ENCODE measurements at regions not wholly inside any gene's neighbourhood (a gene's known extent, or its start where the extent isn't known, plus 50 kb on each side); places are given as distances from the start of the nearest gene placed in this dataset.

GRCh38 chr10:83934641-83935338 lies 204.5 kb upstream of the GHITM start:
- TF ChIP-seq CTCF (optimal IDR thresholded peaks at IDR 0.05 in 1 of 3, IDR thresholded peaks at IDR 0.05 in 1 of 3, conservative IDR thresholded peaks at IDR 0.05 in 1 of 3; ENCODE audit: extremely low read depth in 1 of 3, insufficient read depth in 2 of 3, low read length in 3 of 3) (no peak), EZH2 (IDR thresholded peaks at IDR 0.05; ENCODE audit: low read length) (no peak)

All from keratinocyte (primary cell).